GM21717 (cell line): ENCODE measurements at regions not wholly inside any gene's neighbourhood (a gene's known extent, or its start where the extent isn't known, plus 50 kb on each side); places are given as distances from the start of the nearest gene placed in this dataset.
"Not testable (repeated sequence)": the region's sequence is repeated elsewhere in the genome, so short reads cannot be mapped to it uniquely, and the experiment has no call there.

Source experiments
- ATAC-seq: cut with Tn5 transposase; IDR thresholded peaks from one replicate; pipeline ENCODE4 v1.9.1; 2021; ENCODE audit warnings: mild to moderate bottlenecking, moderate library complexity; ENCODE audit not compliant: unreplicated experiment

GRCh38 chr9:67423049-67423728 is 430.8 kb upstream of the SPATA31A3 start:
- not testable (repeated sequence) for ATAC-seq

GRCh38 chr9:67418496-67419079 is 426.2 kb upstream of the SPATA31A3 start:
- not testable (repeated sequence) for ATAC-seq

- ATAC-seq = not testable (repeated sequence)
These were observed 425.1 kb upstream of the SPATA31A3 start for GRCh38 chr9:67417341-67417983.

GRCh38 chr9:67416639-67417038 is 424.3 kb upstream of the SPATA31A3 start:
- not testable (repeated sequence) for ATAC-seq

- ATAC-seq = not testable (repeated sequence)
These were observed 418.4 kb upstream of the SPATA31A3 start for GRCh38 chr9:67410606-67411220.

- ATAC-seq = not testable (repeated sequence)
These were observed 411.4 kb upstream of the SPATA31A3 start for GRCh38 chr9:67403739-67404138.

GRCh38 chr9:67397731-67398130 is 405.4 kb upstream of the SPATA31A3 start:
- peak; percentile 44 for ATAC-seq

GRCh38 chr9:67394782-67395181 is 402.4 kb upstream of the SPATA31A3 start:
- not testable (repeated sequence) for ATAC-seq

- not testable (repeated sequence) for ATAC-seq
These were observed 401.7 kb upstream of the SPATA31A3 start for GRCh38 chr9:67394038-67394437.

- not testable (repeated sequence) for ATAC-seq
These were observed 377.3 kb upstream of the SPATA31A3 start for GRCh38 chr9:67369664-67370063.

- not testable (repeated sequence) for ATAC-seq
These were observed 370.0 kb upstream of the SPATA31A3 start for GRCh38 chr9:67362325-67362724.

GRCh38 chr9:67353961-67354360 is 361.6 kb upstream of the SPATA31A3 start:
- ATAC-seq = not testable (repeated sequence)

- ATAC-seq = not testable (repeated sequence)
These were observed 357.0 kb upstream of the SPATA31A3 start for GRCh38 chr9:67349424-67349759.

- not testable (repeated sequence) for ATAC-seq
These were observed 356.4 kb upstream of the SPATA31A3 start for GRCh38 chr9:67348562-67349423.

GRCh38 chr9:67348094-67348493 is 355.7 kb upstream of the SPATA31A3 start:
- ATAC-seq = not testable (repeated sequence)

- ATAC-seq = not testable (repeated sequence)
These were observed 346.9 kb upstream of the SPATA31A3 start for GRCh38 chr9:67339216-67339615.

GRCh38 chr9:67338201-67338600 is 345.9 kb upstream of the SPATA31A3 start:
- not testable (repeated sequence) for ATAC-seq

- not testable (repeated sequence) for ATAC-seq
These were observed 342.6 kb upstream of the SPATA31A3 start for GRCh38 chr9:67334727-67335572.

GRCh38 chr9:67331634-67332033 is 339.3 kb upstream of the SPATA31A3 start:
- not testable (repeated sequence) for ATAC-seq

GRCh38 chr9:67313409-67313808 is 321.1 kb upstream of the SPATA31A3 start:
- not testable (repeated sequence) for ATAC-seq
